ENCODE measurements at regions not wholly inside any gene's neighbourhood (a gene's known extent, or its start where the extent isn't known, plus 50 kb on each side); places are given as distances from the start of the nearest gene placed in this dataset.

- TF ChIP-seq YY1 (IDR thresholded peaks at IDR 0.05; ENCODE audit: insufficient read depth, insufficient read length) = no peak
- TF ChIP-seq ZNF274 (IDR thresholded peaks at IDR 0.05; ENCODE audit: low read depth, low read length) = no peak
- TF ChIP-seq SUZ12 (IDR thresholded peaks at IDR 0.05; ENCODE audit: extremely low read depth, insufficient read depth, insufficient read length) = no peak
Measured at GRCh38 chr6:19547507-19547906, 289.7 kb upstream of the ID4 start.

All from NT2/D1 (cell line).